ENCODE measurements at regions not wholly inside any gene's neighbourhood (a gene's known extent, or its start where the extent isn't known, plus 50 kb on each side); places are given as distances from the start of the nearest gene placed in this dataset.

GRCh38 chr1:59125154-59125553 lies 171.7 kb upstream of the FGGY start:
- no peak for TF ChIP-seq TAF1 (IDR thresholded peaks at IDR 0.05; ENCODE audit: borderline replicate concordance, insufficient read depth, low read length)
- TF ChIP-seq FOXP2 (optimal IDR thresholded peaks at IDR 0.05; ENCODE audit: borderline replicate concordance, extremely low read depth, extremely low read length, insufficient read depth): no peak
- no peak for TF ChIP-seq REST (IDR thresholded peaks at IDR 0.05; ENCODE audit: insufficient read depth in 1 of 2, low read depth in 2 of 2, low read length in 2 of 2)
- TF ChIP-seq SIN3A (IDR thresholded peaks at IDR 0.05; ENCODE audit: borderline replicate concordance, insufficient read depth, low read length): no peak
- TF ChIP-seq POLR2AphosphoS5 (IDR thresholded peaks at IDR 0.05; ENCODE audit: low read depth, low read length): no peak

GRCh38 chr1:59125676-59126320 lies 171.1 kb upstream of the FGGY start:
- no peak for TF ChIP-seq FOXP2 (optimal IDR thresholded peaks at IDR 0.05; ENCODE audit: borderline replicate concordance, extremely low read depth, extremely low read length, insufficient read depth)

GRCh38 chr1:59126366-59126765 lies 170.5 kb upstream of the FGGY start:
- no peak for TF ChIP-seq POLR2AphosphoS5 (IDR thresholded peaks at IDR 0.05; ENCODE audit: low read depth, low read length)
- TF ChIP-seq FOXP2 (optimal IDR thresholded peaks at IDR 0.05; ENCODE audit: borderline replicate concordance, extremely low read depth, extremely low read length, insufficient read depth): no peak
- no peak for TF ChIP-seq TAF1 (IDR thresholded peaks at IDR 0.05; ENCODE audit: borderline replicate concordance, insufficient read depth, low read length)
- TF ChIP-seq REST (IDR thresholded peaks at IDR 0.05; ENCODE audit: insufficient read depth in 1 of 2, low read depth in 2 of 2, low read length in 2 of 2): no peak
- no peak for TF ChIP-seq SIN3A (IDR thresholded peaks at IDR 0.05; ENCODE audit: borderline replicate concordance, insufficient read depth, low read length)

- TF ChIP-seq TAF1 (IDR thresholded peaks at IDR 0.05; ENCODE audit: borderline replicate concordance, insufficient read depth, low read length) (no peak), FOXP2 (optimal IDR thresholded peaks at IDR 0.05; ENCODE audit: borderline replicate concordance, extremely low read depth, extremely low read length, insufficient read depth) (no peak), REST (IDR thresholded peaks at IDR 0.05; ENCODE audit: insufficient read depth in 1 of 2, low read depth in 2 of 2, low read length in 2 of 2) (no peak), POLR2AphosphoS5 (IDR thresholded peaks at IDR 0.05; ENCODE audit: low read depth, low read length) (no peak), SIN3A (IDR thresholded peaks at IDR 0.05; ENCODE audit: borderline replicate concordance, insufficient read depth, low read length) (no peak)
Measured at GRCh38 chr1:59128239-59128736, 168.6 kb upstream of the FGGY start.

GRCh38 chr1:59128784-59129227 lies 168.1 kb upstream of the FGGY start:
- TF ChIP-seq FOXP2 (optimal IDR thresholded peaks at IDR 0.05; ENCODE audit: borderline replicate concordance, extremely low read depth, extremely low read length, insufficient read depth) (no peak), SIN3A (IDR thresholded peaks at IDR 0.05; ENCODE audit: borderline replicate concordance, insufficient read depth, low read length) (no peak), POLR2AphosphoS5 (IDR thresholded peaks at IDR 0.05; ENCODE audit: low read depth, low read length) (no peak), REST (IDR thresholded peaks at IDR 0.05; ENCODE audit: insufficient read depth in 1 of 2, low read depth in 2 of 2, low read length in 2 of 2) (no peak), TAF1 (IDR thresholded peaks at IDR 0.05; ENCODE audit: borderline replicate concordance, insufficient read depth, low read length) (no peak)

Measured in PFSK-1 (cell line).